Keratinocyte (primary cell): ENCODE measurements at regions not wholly inside any gene's neighbourhood (a gene's known extent, or its start where the extent isn't known, plus 50 kb on each side); places are given as distances from the start of the nearest gene placed in this dataset.

Experiments
- DNase-seq: peaks from one replicate; pipeline ENCODE4 v3.0.0-alpha.2; 2011; ENCODE audit warnings: low read depth, missing footprints, low spot score
- FAIRE-seq: peaks from 2 replicates; lab custom pipeline; 2011; peaks lifted over from hg19 to GRCh38; lab: Jason Lieb, UNC
- H2AFZ ChIP-seq: 2 replicates; pipeline ENCODE4 v1.6.0; 2012; ENCODE audit warnings: low read length, control low read depth, inconsistent platforms; ENCODE audit not compliant: control insufficient read depth
- H3K27ac ChIP-seq: 2 replicates; pipeline ENCODE4 v1.5.1; 2011; ENCODE audit warnings: low read length; ENCODE audit not compliant: control insufficient read depth, insufficient read depth
- H3K27me3 ChIP-seq: 3 replicates; pipeline ENCODE4 v1.6.0; 2011; ENCODE audit warnings: low read length; ENCODE audit not compliant: control insufficient read depth, insufficient read depth; ENCODE audit errors: extremely low read depth
- H3K36me3 ChIP-seq, 2 experiments: 2 replicates in 1 of 2; 3 replicates in 1 of 2; pipeline ENCODE4 v1.5.1; 2011; ENCODE audit warnings: low read length in 2 of 2, mild to moderate bottlenecking in 1 of 2; ENCODE audit not compliant: control insufficient read depth in 2 of 2, insufficient read depth in 2 of 2; ENCODE audit errors: extremely low read depth in 1 of 2
- H3K4me1 ChIP-seq: 3 replicates; pipeline ENCODE4 v1.5.1; 2011; ENCODE audit warnings: low read length; ENCODE audit not compliant: control insufficient read depth, insufficient read depth; ENCODE audit errors: extremely low read depth
- H3K4me2 ChIP-seq: 3 replicates; pipeline ENCODE4 v1.6.0; 2011; ENCODE audit warnings: low read depth, low read length; ENCODE audit not compliant: control insufficient read depth, insufficient read depth; ENCODE audit errors: extremely low read depth
- H3K4me3 ChIP-seq, 3 experiments: fragments of 200-600 bp in 1 of 3; sonication (generic) in 1 of 3; 2 replicates in 2 of 3; 3 replicates in 1 of 3; pipeline ENCODE4 v1.5.1; 2011 to 2016; ENCODE audit warnings: low read length in 3 of 3, mild to moderate bottlenecking in 3 of 3, control low read depth in 2 of 3, inconsistent platforms in 1 of 3, low read depth in 1 of 3, mixed read lengths in 1 of 3, mixed run types in 1 of 3, moderate library complexity in 1 of 3; ENCODE audit not compliant: control insufficient read depth in 2 of 3, insufficient read depth in 2 of 3; ENCODE audit errors: extremely low read depth in 1 of 3
- H3K79me2 ChIP-seq: 2 replicates; pipeline ENCODE4 v1.6.0; 2012; ENCODE audit warnings: low read length; ENCODE audit not compliant: control insufficient read depth, insufficient read depth
- H3K9ac ChIP-seq: 3 replicates; pipeline ENCODE4 v1.6.0; 2011; ENCODE audit warnings: low read length; ENCODE audit not compliant: control insufficient read depth, insufficient read depth; ENCODE audit errors: extremely low read depth
- H3K9me1 ChIP-seq: 3 replicates; pipeline ENCODE4 v1.6.0; 2011; ENCODE audit warnings: low read length; ENCODE audit not compliant: control insufficient read depth, insufficient read depth; ENCODE audit errors: extremely low read depth
- H3K9me3 ChIP-seq: 2 replicates; pipeline ENCODE4 v1.5.1; 2012; ENCODE audit warnings: low read depth, low read length; ENCODE audit not compliant: control insufficient read depth
- H4K20me1 ChIP-seq: 3 replicates; pipeline ENCODE4 v1.6.0; 2011; ENCODE audit warnings: low read length; ENCODE audit not compliant: control insufficient read depth, insufficient read depth; ENCODE audit errors: extremely low read depth
- CTCF ChIP-seq, 3 experiments: IDR thresholded peaks in 1 of 3; conservative IDR thresholded peaks in 1 of 3; optimal IDR thresholded peaks in 1 of 3; 2 replicates in 2 of 3; 3 replicates in 1 of 3; pipeline versions ENCODE3 to v1.5.1; 2011; ENCODE audit warnings: low read length in 3 of 3, mild to moderate bottlenecking in 3 of 3, moderate library complexity in 2 of 3, control low read depth in 1 of 3, inconsistent platforms in 1 of 3; ENCODE audit not compliant: insufficient read depth in 2 of 3; ENCODE audit errors: extremely low read depth in 1 of 3
- EZH2 ChIP-seq: IDR thresholded peaks from one replicate; pipeline ENCODE4 v1.6.1; 2012; ENCODE audit warnings: inconsistent platforms, mild to moderate bottlenecking, low read length, moderate library complexity
- dilution Hi-C: fragments of 300-500 bp; cut with MboI; formaldehyde crosslinking; loops from one replicate; pipeline ENCODE4 v1.7.0; 2020; ENCODE audit warnings: low sequenced_read_pairs; ENCODE audit not compliant: extremely low pct_ligation_motif_present

GRCh38 chr4:116073051-116073450, 959.6 kb upstream of the NDST4 start:
- DNase-seq (no peak), FAIRE-seq (no peak)
- Histone ChIP-seq H3K79me2 (no peaks in the 10 kb centered on the region), H4K20me1 (no peaks in the 10 kb centered on the region), H3K4me3 (no peak overlapping the region), H3K9ac (no peak overlapping the region), H3K27me3 (no peaks in the 10 kb centered on the region), H2AFZ (no peak overlapping the region), H3K9me1 (no peaks in the 10 kb centered on the region), H3K9me3 (no peaks in the 10 kb centered on the region), H3K4me1 (peaks cover 3% of the 10 kb centered on the region), H3K27ac (no peak overlapping the region), H3K4me2 (no peak overlapping the region), H3K36me3 (no peaks in the 10 kb centered on the region)
- dilution Hi-C loops: no loop called here
- TF ChIP-seq CTCF (optimal IDR thresholded peaks at IDR 0.05 in 1 of 3, IDR thresholded peaks at IDR 0.05 in 1 of 3, conservative IDR thresholded peaks at IDR 0.05 in 1 of 3; ENCODE audit: extremely low read depth in 1 of 3, insufficient read depth in 2 of 3, low read length in 3 of 3) (no peak), EZH2 (no peak)

GRCh38 chr4:116070283-116070682, 956.9 kb upstream of the NDST4 start:
- Histone ChIP-seq H3K79me2 (no peaks in the 10 kb centered on the region), H3K4me2 (no peak overlapping the region), H4K20me1 (no peaks in the 10 kb centered on the region), H3K36me3 (no peaks in the 10 kb centered on the region), H3K9me1 (no peaks in the 10 kb centered on the region), H3K4me1 (peaks cover 10% of the 10 kb centered on the region), H3K9me3 (no peaks in the 10 kb centered on the region), H3K4me3 (no peak overlapping the region), H3K27me3 (no peaks in the 10 kb centered on the region), H3K9ac (no peak overlapping the region), H3K27ac (no peak overlapping the region), H2AFZ (no peak overlapping the region)
- TF ChIP-seq CTCF (optimal IDR thresholded peaks at IDR 0.05 in 1 of 3, IDR thresholded peaks at IDR 0.05 in 1 of 3, conservative IDR thresholded peaks at IDR 0.05 in 1 of 3; ENCODE audit: extremely low read depth in 1 of 3, insufficient read depth in 2 of 3, low read length in 3 of 3) (no peak), EZH2 (no peak)
- no peak for FAIRE-seq
- DNase-seq: no peak
- dilution Hi-C loops: no loop called here
